Neural progenitor cell (in vitro differentiated cells): ENCODE measurements at regions not wholly inside any gene's neighbourhood (a gene's known extent, or its start where the extent isn't known, plus 50 kb on each side); places are given as distances from the start of the nearest gene placed in this dataset.

Experiments used
- DNase-seq: peaks from one replicate; pipeline ENCODE4 v3.0.0-alpha.2; 2016; ENCODE audit warnings: low spot score
- H2AFZ ChIP-seq: fragments of 200-600 bp; sonication (generic); replicated peaks from 2 replicates; pipeline ENCODE4 v1.6.1; 2016; ENCODE audit warnings: antibody characterized with exemption
- H3F3A ChIP-seq: fragments of 200-600 bp; sonication (generic); 2 replicates; pipeline ENCODE4 v1.6.1; 2016; ENCODE audit warnings: antibody characterized with exemption, low read depth
- H3K27ac ChIP-seq: fragments of 200-600 bp; sonication (generic); 2 replicates; pipeline ENCODE4 v1.5.1; 2016; ENCODE audit warnings: mild to moderate bottlenecking
- H3K27me3 ChIP-seq: fragments of 200-600 bp; sonication (generic); 2 replicates; pipeline ENCODE4 v1.6.1; 2016; ENCODE audit warnings: mild to moderate bottlenecking, moderate library complexity
- H3K36me3 ChIP-seq: fragments of 200-600 bp; sonication (generic); 2 replicates; pipeline ENCODE4 v1.5.1; 2016
- H3K4me1 ChIP-seq: fragments of 200-600 bp; sonication (generic); 2 replicates; pipeline ENCODE4 v1.6.1; 2016; ENCODE audit warnings: mixed run types
- H3K4me2 ChIP-seq: fragments of 200-600 bp; sonication (generic); 2 replicates; pipeline ENCODE4 v1.6.1; 2016
- H3K4me3 ChIP-seq: fragments of 200-600 bp; sonication (generic); 2 replicates; pipeline ENCODE4 v1.5.1; 2016
- H3K79me2 ChIP-seq: fragments of 200-600 bp; sonication (generic); 2 replicates; pipeline ENCODE4 v1.6.1; 2016; ENCODE audit warnings: low read depth
- H3K9ac ChIP-seq: fragments of 200-600 bp; sonication (generic); 2 replicates; pipeline ENCODE4 v1.6.1; 2016
- H3K9me3 ChIP-seq: fragments of 200-600 bp; sonication (generic); 2 replicates; pipeline ENCODE4 v1.5.1; 2016; ENCODE audit warnings: low read depth
- H4K20me1 ChIP-seq: fragments of 200-600 bp; sonication (generic); 2 replicates; pipeline ENCODE4 v1.6.1; 2016; ENCODE audit warnings: low read depth
- H3K27ac Mint-ChIP-seq: 3 replicates; pipeline ENCODE4 v1.8.0; 2021; ENCODE audit warnings: mixed read lengths
- H3K27me3 Mint-ChIP-seq: 2 replicates; pipeline ENCODE4 v1.8.0; 2022; ENCODE audit warnings: low read depth, mild to moderate bottlenecking, inconsistent platforms, moderate library complexity, mixed read lengths; ENCODE audit not compliant: insufficient read depth
- H3K36me3 Mint-ChIP-seq: 3 replicates; pipeline ENCODE4 v1.8.0; 2021; ENCODE audit warnings: mixed read lengths
- H3K4me1 Mint-ChIP-seq: 3 replicates; pipeline ENCODE4 v1.8.0; 2021; ENCODE audit warnings: mixed read lengths
- H3K4me3 Mint-ChIP-seq: 3 replicates; pipeline ENCODE4 v1.8.0; 2021; ENCODE audit warnings: mild to moderate bottlenecking, moderate library complexity, mixed read lengths
- H3K9me3 Mint-ChIP-seq: 3 replicates; pipeline ENCODE4 v1.8.0; 2020; ENCODE audit warnings: mixed read lengths
- EZH2 ChIP-seq: fragments of 200-600 bp; sonication (generic); IDR thresholded peaks from 2 replicates; pipeline ENCODE4 v1.6.1; 2017; ENCODE audit warnings: antibody characterized with exemption, mild to moderate bottlenecking, moderate library complexity
- EZH2phosphoT487 ChIP-seq: fragments of 200-600 bp; sonication (generic); IDR thresholded peaks from 2 replicates; pipeline ENCODE4 v1.6.1; 2017; ENCODE audit warnings: antibody characterized with exemption
- TF ChIP-seq, protein P1 (sequence below): fragments of 200-600 bp; sonication (generic); IDR thresholded peaks from 2 replicates; pipeline ENCODE4 v1.5.1; 2017; ENCODE audit warnings: antibody characterized with exemption, mild to moderate bottlenecking

DNA sequence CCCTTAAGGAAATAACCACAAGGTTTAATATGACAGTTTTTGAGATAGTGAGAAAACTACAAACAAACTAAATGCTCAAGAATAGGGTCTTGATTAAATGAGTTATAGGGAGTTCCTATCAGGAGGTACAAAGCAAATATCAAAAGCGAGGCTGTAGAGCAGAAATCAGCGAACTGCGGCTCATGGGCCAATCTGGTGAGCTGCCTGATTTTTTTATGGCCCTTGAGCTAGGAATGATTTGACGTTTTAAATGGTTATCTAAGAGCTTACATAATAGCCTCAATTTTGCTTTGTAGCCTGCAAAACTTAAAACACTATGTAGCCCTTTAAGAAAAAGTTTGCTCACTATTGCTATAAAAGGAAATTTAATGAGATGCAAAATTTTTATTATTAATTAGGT, 62.2 kb downstream of the XCL2 start:
- no peak overlapping the region for H3K4me3 ChIP-seq
- H3K27me3 ChIP-seq: no peaks in the 10 kb centered on the region
- H3K4me3 Mint-ChIP-seq: no peak overlapping the region
- no peaks in the 10 kb centered on the region for H3K36me3 Mint-ChIP-seq
- H3K27me3 Mint-ChIP-seq: peaks cover 2% of the 10 kb centered on the region
- no peak overlapping the region for H2AFZ ChIP-seq
- H3K36me3 ChIP-seq: no peaks in the 10 kb centered on the region
- H3K4me1 Mint-ChIP-seq: peaks cover 15% of the 10 kb centered on the region
- no peak for TF ChIP-seq EZH2phosphoT487
- TF ChIP-seq EZH2: no peak
- TF ChIP-seq, protein P1, sequence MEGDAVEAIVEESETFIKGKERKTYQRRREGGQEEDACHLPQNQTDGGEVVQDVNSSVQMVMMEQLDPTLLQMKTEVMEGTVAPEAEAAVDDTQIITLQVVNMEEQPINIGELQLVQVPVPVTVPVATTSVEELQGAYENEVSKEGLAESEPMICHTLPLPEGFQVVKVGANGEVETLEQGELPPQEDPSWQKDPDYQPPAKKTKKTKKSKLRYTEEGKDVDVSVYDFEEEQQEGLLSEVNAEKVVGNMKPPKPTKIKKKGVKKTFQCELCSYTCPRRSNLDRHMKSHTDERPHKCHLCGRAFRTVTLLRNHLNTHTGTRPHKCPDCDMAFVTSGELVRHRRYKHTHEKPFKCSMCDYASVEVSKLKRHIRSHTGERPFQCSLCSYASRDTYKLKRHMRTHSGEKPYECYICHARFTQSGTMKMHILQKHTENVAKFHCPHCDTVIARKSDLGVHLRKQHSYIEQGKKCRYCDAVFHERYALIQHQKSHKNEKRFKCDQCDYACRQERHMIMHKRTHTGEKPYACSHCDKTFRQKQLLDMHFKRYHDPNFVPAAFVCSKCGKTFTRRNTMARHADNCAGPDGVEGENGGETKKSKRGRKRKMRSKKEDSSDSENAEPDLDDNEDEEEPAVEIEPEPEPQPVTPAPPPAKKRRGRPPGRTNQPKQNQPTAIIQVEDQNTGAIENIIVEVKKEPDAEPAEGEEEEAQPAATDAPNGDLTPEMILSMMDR: no peak
- no peak overlapping the region for H3K27ac Mint-ChIP-seq
- H3K27ac ChIP-seq: peak overlapping the region; percentile 30
- H3K4me2 ChIP-seq: peak overlapping the region; percentile 58
- no peaks in the 10 kb centered on the region for H4K20me1 ChIP-seq
- peaks cover 7% of the 10 kb centered on the region for H3K9me3 Mint-ChIP-seq
- no peaks in the 10 kb centered on the region for H3K79me2 ChIP-seq
- DNase-seq: no peak
- peaks cover 14% of the 10 kb centered on the region for H3F3A ChIP-seq
- no peak overlapping the region for H3K9ac ChIP-seq
- H3K9me3 ChIP-seq: no peaks in the 10 kb centered on the region
- peaks cover 23% of the 10 kb centered on the region for H3K4me1 ChIP-seq

DNA sequence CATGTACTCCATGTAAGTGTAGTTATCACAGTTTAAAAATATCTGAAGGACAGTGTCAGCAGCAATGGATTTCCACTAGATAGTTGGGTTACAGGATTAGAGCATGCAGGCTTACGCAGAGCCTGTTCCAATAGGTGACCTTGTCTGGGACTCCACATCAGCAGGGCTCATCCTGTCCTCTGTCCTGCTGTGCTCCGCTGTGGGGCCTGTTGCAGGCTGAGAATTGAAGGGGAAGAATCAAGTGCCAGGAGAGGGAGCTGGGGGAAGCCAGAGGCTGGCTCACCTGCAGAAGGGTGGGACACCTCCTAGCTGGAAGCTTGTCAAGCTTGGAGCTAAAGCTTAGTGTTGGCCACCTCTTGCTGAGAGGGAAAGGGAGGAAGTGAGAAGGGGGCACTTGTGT, 62.8 kb downstream of the XCL2 start:
- peaks cover 15% of the 10 kb centered on the region for H3K4me1 Mint-ChIP-seq
- H3K79me2 ChIP-seq: no peaks in the 10 kb centered on the region
- peak overlapping the region; percentile 4 for H3K27ac ChIP-seq
- no peak overlapping the region for H3K9ac ChIP-seq
- peaks cover 14% of the 10 kb centered on the region for H3F3A ChIP-seq
- H3K27me3 Mint-ChIP-seq: peaks cover 2% of the 10 kb centered on the region
- no peaks in the 10 kb centered on the region for H3K9me3 ChIP-seq
- no peak overlapping the region for H3K27ac Mint-ChIP-seq
- no peaks in the 10 kb centered on the region for H4K20me1 ChIP-seq
- no peaks in the 10 kb centered on the region for H3K27me3 ChIP-seq
- no peaks in the 10 kb centered on the region for H3K36me3 ChIP-seq
- H2AFZ ChIP-seq: no peak overlapping the region
- no peak for DNase-seq
- H3K36me3 Mint-ChIP-seq: no peaks in the 10 kb centered on the region
- H3K4me3 ChIP-seq: no peak overlapping the region
- H3K4me2 ChIP-seq: peak overlapping the region; percentile 36
- no peak for TF ChIP-seq EZH2phosphoT487
- TF ChIP-seq, protein P1: no peak
- TF ChIP-seq EZH2: no peak
- H3K9me3 Mint-ChIP-seq: peaks cover 4% of the 10 kb centered on the region
- H3K4me3 Mint-ChIP-seq: no peak overlapping the region
- peaks cover 23% of the 10 kb centered on the region for H3K4me1 ChIP-seq

DNA sequence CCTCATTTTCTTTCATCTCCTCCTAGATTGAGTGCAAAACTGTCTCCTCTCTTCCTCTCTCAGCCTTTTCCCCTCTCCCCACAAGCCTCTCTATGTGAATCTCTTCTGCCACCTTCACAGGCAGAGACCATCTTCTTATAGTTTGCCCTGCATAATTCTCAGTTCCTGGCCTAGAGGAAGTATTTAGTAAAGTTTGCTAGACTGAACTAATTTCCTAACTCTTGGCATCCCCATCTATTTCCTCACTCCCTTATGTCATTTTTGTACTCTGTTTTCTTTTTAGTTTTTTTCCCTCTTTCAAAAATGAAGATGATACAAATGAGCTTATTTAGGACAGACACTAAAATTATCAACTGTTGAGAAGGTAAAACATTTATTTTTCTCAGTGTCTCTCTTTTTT, 66.0 kb downstream of the XCL2 start:
- Histone ChIP-seq H2AFZ (no peak overlapping the region), H3K79me2 (no peaks in the 10 kb centered on the region), H3K27ac (no peak overlapping the region), H3K9me3 (no peaks in the 10 kb centered on the region), H3K36me3 (no peaks in the 10 kb centered on the region), H3K9ac (no peak overlapping the region), H3F3A (peaks cover 14% of the 10 kb centered on the region), H3K4me3 (no peak overlapping the region), H4K20me1 (no peaks in the 10 kb centered on the region), H3K27me3 (no peaks in the 10 kb centered on the region), H3K4me1 (peaks cover 23% of the 10 kb centered on the region), H3K4me2 (no peak overlapping the region)
- no peak for DNase-seq
- TF ChIP-seq EZH2phosphoT487 (no peak), EZH2 (no peak)
- TF ChIP-seq, protein P1: no peak
- H3K36me3 Mint-ChIP-seq: no peaks in the 10 kb centered on the region
- H3K27me3 Mint-ChIP-seq: peaks cover 2% of the 10 kb centered on the region
- H3K9me3 Mint-ChIP-seq: peaks cover 16% of the 10 kb centered on the region
- H3K4me3 Mint-ChIP-seq: no peak overlapping the region
- no peak overlapping the region for H3K27ac Mint-ChIP-seq
- H3K4me1 Mint-ChIP-seq: peaks cover 15% of the 10 kb centered on the region
